H7 (cell line): ENCODE measurements at regions not wholly inside any gene's neighbourhood (a gene's known extent, or its start where the extent isn't known, plus 50 kb on each side); places are given as distances from the start of the nearest gene placed in this dataset.
"Not testable (repeated sequence)": the region's sequence is repeated elsewhere in the genome, so short reads cannot be mapped to it uniquely, and the experiment has no call there.

Experiments used
- DNase-seq: peaks from one replicate; pipeline ENCODE4 v3.0.0; 2012
- H3K27me3 ChIP-seq: 2 replicates; pipeline ENCODE4 v1.6.0; 2011; ENCODE audit warnings: mild to moderate bottlenecking, low read length; ENCODE audit not compliant: control insufficient read depth, insufficient read depth
- H3K36me3 ChIP-seq: replicated peaks from 2 replicates; pipeline ENCODE4 v1.5.1; 2011; ENCODE audit warnings: low read length; ENCODE audit not compliant: control insufficient read depth, insufficient read depth
- H3K4me3 ChIP-seq: 2 replicates; pipeline ENCODE4 v1.5.1; 2011; ENCODE audit warnings: low read depth, mild to moderate bottlenecking, control low read depth, low read length, moderate library complexity; ENCODE audit not compliant: insufficient read depth

DNA sequence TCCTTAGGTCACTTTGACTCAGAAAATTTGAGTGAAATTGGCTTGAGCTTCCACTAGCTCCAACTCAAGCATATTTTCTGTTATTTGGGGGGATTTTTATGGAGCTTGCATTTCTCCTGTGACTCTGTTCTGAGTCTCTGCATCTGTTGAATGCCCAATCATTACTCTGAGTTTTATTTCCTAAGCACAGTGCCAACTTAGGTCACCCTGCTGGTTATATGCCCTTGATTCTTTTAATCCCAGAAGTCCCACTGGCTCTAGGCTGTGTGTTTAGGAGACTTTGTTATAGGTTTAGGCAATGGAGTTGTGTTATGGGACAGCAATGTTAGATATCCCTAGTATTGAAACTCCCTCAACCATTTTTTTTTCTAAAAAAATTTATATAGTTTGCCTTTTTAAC lies 198.2 kb upstream of the DTNA start:
- Histone ChIP-seq H3K36me3 (0 out of 2 replicates have a peak, but pooled peaks cover 2% of the 10 kb centered on the region), H3K4me3 (no peak overlapping the region), H3K27me3 (no peaks in the 10 kb centered on the region)
- no peak for DNase-seq

DNA sequence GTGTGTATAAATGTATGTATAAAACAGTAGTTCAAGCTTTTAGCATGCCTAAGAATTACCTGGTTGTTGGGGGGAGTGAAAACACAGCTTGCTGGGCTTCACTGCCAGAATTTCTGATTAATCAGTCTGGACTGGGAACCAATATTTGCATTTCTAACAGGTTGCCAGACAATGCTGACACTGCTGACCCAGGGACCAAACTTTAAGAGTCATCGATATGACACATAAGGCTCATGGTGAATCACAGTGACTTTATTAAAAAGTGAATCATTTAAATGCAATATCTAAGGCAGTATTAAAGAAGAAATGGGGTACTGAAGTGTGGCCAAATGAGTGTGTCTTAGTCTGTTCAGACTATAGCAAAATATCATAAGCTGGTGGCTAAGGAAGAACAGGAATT lies 195.9 kb upstream of the DTNA start:
- DNase-seq, result no peak
- no peak overlapping the region for H3K4me3 ChIP-seq
- no peaks in the 10 kb centered on the region for H3K27me3 ChIP-seq
- H3K36me3 ChIP-seq, result 0 out of 2 replicates have a peak, but pooled peaks cover 2% of the 10 kb centered on the region

DNA sequence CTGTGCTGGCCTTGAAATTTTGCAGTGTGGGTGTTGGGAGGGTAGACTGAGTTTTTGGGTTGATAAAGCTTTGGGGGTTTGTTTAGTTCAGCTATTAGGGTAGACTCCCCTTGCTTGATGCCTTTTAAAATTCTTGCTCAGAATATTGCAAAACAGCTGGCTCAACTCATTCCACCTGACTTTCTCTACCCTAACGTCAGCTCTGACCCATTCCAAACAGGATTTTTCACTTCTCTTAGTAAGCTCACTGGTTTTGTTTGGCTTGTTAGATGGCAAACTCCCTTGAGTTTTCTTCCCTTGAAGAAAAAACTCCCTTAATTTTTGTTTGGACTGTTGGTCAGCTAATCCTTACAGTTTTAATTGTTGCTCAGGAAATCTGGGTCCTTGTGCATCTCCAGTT lies 195.1 kb upstream of the DTNA start:
- Histone ChIP-seq H3K4me3 (no peak overlapping the region), H3K36me3 (0 out of 2 replicates have a peak, but pooled peaks cover 2% of the 10 kb centered on the region), H3K27me3 (no peaks in the 10 kb centered on the region)
- DNase-seq, result no peak

GRCh38 chr18:34516355-34516754 lies 193.7 kb upstream of the DTNA start:
- not testable (repeated sequence) for DNase-seq, H3K27me3 ChIP-seq, H3K36me3 ChIP-seq, H3K4me3 ChIP-seq

- not testable (repeated sequence) for H3K4me3 ChIP-seq, DNase-seq, H3K27me3 ChIP-seq, H3K36me3 ChIP-seq
Measured at GRCh38 chr18:34516996-34517395, 193.1 kb upstream of the DTNA start.

DNA sequence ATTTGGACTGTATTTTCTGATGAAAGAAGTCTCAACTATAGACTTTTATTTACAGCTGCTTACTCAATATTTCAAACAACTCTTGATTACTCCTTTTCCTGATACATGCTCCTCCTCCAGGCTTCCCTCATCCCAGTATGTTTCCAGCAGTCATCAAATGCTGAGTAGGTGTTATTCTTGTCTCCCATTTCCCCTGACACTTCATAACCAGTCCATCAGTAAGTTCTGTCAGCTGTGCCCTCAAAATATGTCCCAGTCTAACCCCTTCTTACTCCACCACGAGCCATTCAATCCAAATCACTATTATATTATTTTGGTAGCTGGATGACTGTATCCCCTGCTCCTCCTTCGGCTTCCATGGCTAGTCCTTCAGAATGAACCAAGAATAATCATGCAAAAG lies 189.1 kb upstream of the DTNA start:
- H3K4me3 ChIP-seq, result no peak overlapping the region
- DNase-seq, result no peak

DNA sequence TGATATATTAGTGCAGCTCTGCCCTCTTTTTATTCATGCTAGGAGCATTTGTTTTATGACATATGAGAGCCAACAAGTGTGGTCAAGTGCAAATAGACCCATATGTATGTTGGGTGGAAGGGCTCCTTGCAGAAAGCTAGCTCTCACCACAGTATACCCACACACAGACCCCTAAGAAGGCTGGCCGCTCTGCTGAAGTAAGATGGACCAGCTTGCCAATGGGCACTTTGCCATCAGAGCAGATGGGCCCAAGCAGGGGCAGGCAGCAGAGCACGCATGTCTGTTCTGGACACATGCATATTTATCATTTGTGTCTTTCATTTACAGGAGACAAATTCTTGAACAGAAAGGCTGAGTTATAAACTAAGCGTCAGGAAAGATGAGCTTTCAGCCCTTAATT lies 187.5 kb upstream of the DTNA start:
- no peak for DNase-seq
- no peaks in the 10 kb centered on the region for H3K27me3 ChIP-seq
- no peaks in the 10 kb centered on the region for H3K36me3 ChIP-seq
- no peak overlapping the region for H3K4me3 ChIP-seq

More for the DNA sequence above, 189.1 kb upstream of the DTNA start:
- no peaks in the 10 kb centered on the region for H3K27me3 ChIP-seq
- no peaks in the 10 kb centered on the region for H3K36me3 ChIP-seq

- no peak for DNase-seq
- no peak overlapping the region for H3K4me3 ChIP-seq
- H3K27me3 ChIP-seq, result no peaks in the 10 kb centered on the region
- no peaks in the 10 kb centered on the region for H3K36me3 ChIP-seq
Measured at GRCh38 chr18:34525244-34525643, 184.9 kb upstream of the DTNA start.

- no peak for DNase-seq
- no peaks in the 10 kb centered on the region for H3K27me3 ChIP-seq
- no peaks in the 10 kb centered on the region for H3K36me3 ChIP-seq
- H3K4me3 ChIP-seq, result no peak overlapping the region
Measured at GRCh38 chr18:34528177-34528576, 181.9 kb upstream of the DTNA start.

GRCh38 chr18:34529358-34530335 lies 180.5 kb upstream of the DTNA start:
- no peak for DNase-seq
- Histone ChIP-seq H3K36me3 (no peaks in the 10 kb centered on the region), H3K27me3 (no peaks in the 10 kb centered on the region), H3K4me3 (no peak overlapping the region)

DNA sequence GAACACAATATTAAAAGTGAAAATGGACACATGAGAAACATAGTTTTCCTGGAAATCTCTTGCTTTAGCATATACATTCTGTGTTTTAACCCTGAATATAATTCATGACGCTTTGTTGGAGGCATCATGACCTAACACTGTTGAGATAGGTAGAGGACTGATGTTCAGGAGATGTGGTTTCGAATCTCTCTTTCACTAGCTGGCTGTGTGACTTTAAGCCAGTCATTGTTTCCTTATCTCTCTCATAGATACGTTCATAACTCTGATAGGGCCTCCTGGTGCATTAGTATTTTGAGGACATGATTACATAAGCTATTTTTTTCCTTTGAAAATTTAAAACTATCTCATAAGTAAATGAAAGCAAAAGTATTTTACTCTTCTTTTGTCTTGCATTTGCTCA lies 179.0 kb upstream of the DTNA start:
- H3K36me3 ChIP-seq, result no peaks in the 10 kb centered on the region
- no peak overlapping the region for H3K4me3 ChIP-seq
- DNase-seq, result no peak
- no peaks in the 10 kb centered on the region for H3K27me3 ChIP-seq

DNA sequence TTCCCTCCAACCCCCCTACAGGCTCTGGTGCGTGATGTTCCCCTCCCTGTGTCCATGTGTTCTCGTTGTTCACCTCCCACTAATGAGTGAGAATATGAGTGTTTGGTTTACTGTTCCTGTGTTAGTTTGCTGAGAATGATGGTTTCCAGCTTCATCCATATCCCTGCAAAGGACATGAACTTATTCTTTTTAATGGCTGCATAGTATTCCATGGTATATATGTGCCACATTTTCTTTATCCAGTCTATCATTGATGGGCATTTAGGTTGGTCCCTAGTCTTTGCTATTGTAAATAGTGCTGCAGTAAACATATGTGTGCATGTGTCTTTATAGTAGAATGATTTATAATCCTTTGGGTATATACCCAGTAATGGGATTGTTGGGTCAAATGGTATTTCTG lies 175.5 kb upstream of the DTNA start:
- not testable (repeated sequence) for H3K27me3 ChIP-seq, H3K36me3 ChIP-seq, H3K4me3 ChIP-seq, DNase-seq

- H3K27me3 ChIP-seq, result no peaks in the 10 kb centered on the region
- DNase-seq, result no peak
- no peak overlapping the region for H3K4me3 ChIP-seq
- H3K36me3 ChIP-seq, result no peaks in the 10 kb centered on the region
Measured at GRCh38 chr18:34540897-34541296, 169.2 kb upstream of the DTNA start.

GRCh38 chr18:34542625-34543024 lies 167.5 kb upstream of the DTNA start:
- no peak for DNase-seq
- Histone ChIP-seq H3K36me3 (no peaks in the 10 kb centered on the region), H3K4me3 (no peak overlapping the region)

GRCh38 chr18:34543356-34543755 lies 166.7 kb upstream of the DTNA start:
- H3K36me3 ChIP-seq, result no peaks in the 10 kb centered on the region
- no peaks in the 10 kb centered on the region for H3K27me3 ChIP-seq
- no peak overlapping the region for H3K4me3 ChIP-seq
- DNase-seq, result no peak

More at GRCh38 chr18:34542625-34543024, 167.5 kb upstream of the DTNA start:
- H3K27me3 ChIP-seq, result no peaks in the 10 kb centered on the region
